Activated CD8-positive, alpha-beta T cell treated with anti-CD3 and anti-CD28 coated beads for 36 hours (primary cell): ENCODE measurements at regions not wholly inside any gene's neighbourhood (a gene's known extent, or its start where the extent isn't known, plus 50 kb on each side); places are given as distances from the start of the nearest gene placed in this dataset.

Source experiments
- ATAC-seq: fragments of 200-7000 bp; cut with Tn5 transposase; one replicate; pipeline ENCODE4 v1.10.0; 2021; ENCODE audit warnings: mild to moderate bottlenecking, moderate library complexity
- CTCF ChIA-PET: fragments of 350-600 bp; sonication (Branson Sonifier 250); formaldehyde crosslinking; loops from one replicate; lab custom pipeline; 2021; ENCODE audit warnings: antibody characterized with exemption; lab: Charles Lee
- POLR2A ChIA-PET: fragments of 350-600 bp; sonication (Branson Sonifier 250); formaldehyde crosslinking; loops from one replicate; lab custom pipeline; 2021; ENCODE audit warnings: antibody characterized with exemption; lab: Charles Lee
- DNase-seq: peaks from one replicate; pipeline ENCODE4 v3.0.0-alpha.2; 2020
- H3K27ac Mint-ChIP-seq: one replicate; pipeline ENCODE4 v1.8.0; 2021; ENCODE audit warnings: mild to moderate bottlenecking, mixed read lengths
- H3K27me3 Mint-ChIP-seq: one replicate; pipeline ENCODE4 v1.8.0; 2021; ENCODE audit warnings: mixed read lengths
- H3K36me3 Mint-ChIP-seq: one replicate; pipeline ENCODE4 v1.8.0; 2021; ENCODE audit warnings: low read depth, mixed read lengths
- H3K4me1 Mint-ChIP-seq: one replicate; pipeline ENCODE4 v1.8.0; 2021; ENCODE audit warnings: low read depth, mixed read lengths
- H3K4me3 Mint-ChIP-seq: one replicate; pipeline ENCODE4 v1.8.0; 2021; ENCODE audit warnings: mild to moderate bottlenecking, moderate library complexity, mixed read lengths
- H3K9me3 Mint-ChIP-seq: one replicate; pipeline ENCODE4 v1.8.0; 2021; ENCODE audit warnings: mixed read lengths
- CTCF ChIP-seq: fragments of 200-600 bp; IDR thresholded peaks from one replicate; pipeline ENCODE4 v1.8.0; 2022; ENCODE audit warnings: antibody characterized with exemption, mild to moderate bottlenecking
- intact Hi-C: fragments of 100-400 bp; cut with micrococcal nuclease; formaldehyde crosslinking; loops from one replicate; pipeline ENCODE4 v1.10.0; 2022

- Mint-ChIP-seq H3K27ac (no peak overlapping the region), H3K4me1 (peaks cover 9% of the 10 kb centered on the region), H3K4me3 (no peak overlapping the region), H3K27me3 (no peaks in the 10 kb centered on the region), H3K36me3 (no peaks in the 10 kb centered on the region), H3K9me3 (no peaks in the 10 kb centered on the region)
- CTCF ChIA-PET = no interaction called here
- no peak for ATAC-seq
- POLR2A ChIA-PET = no interaction called here
- intact Hi-C loops = no loop called here
- TF ChIP-seq CTCF = no peak
- DNase-seq = no peak
Measured at GRCh38 chr5:124869426-124870033, 123.1 kb upstream of the ZNF608 start.

GRCh38 chr5:124870070-124870469 lies 123.6 kb upstream of the ZNF608 start:
- CTCF ChIA-PET = no interaction called here
- Mint-ChIP-seq H3K27ac (no peak overlapping the region), H3K9me3 (no peaks in the 10 kb centered on the region), H3K36me3 (no peaks in the 10 kb centered on the region), H3K4me1 (peaks cover 9% of the 10 kb centered on the region), H3K4me3 (no peak overlapping the region), H3K27me3 (no peaks in the 10 kb centered on the region)
- TF ChIP-seq CTCF = no peak
- no peak for DNase-seq
- no peak for ATAC-seq
- POLR2A ChIA-PET = no interaction called here
- intact Hi-C loops = no loop called here

GRCh38 chr5:124871303-124871702 lies 124.9 kb upstream of the ZNF608 start:
- Mint-ChIP-seq H3K36me3 (no peaks in the 10 kb centered on the region), H3K27ac (no peak overlapping the region), H3K4me1 (peaks cover 7% of the 10 kb centered on the region), H3K9me3 (no peaks in the 10 kb centered on the region), H3K27me3 (no peaks in the 10 kb centered on the region), H3K4me3 (no peak overlapping the region)
- POLR2A ChIA-PET = no interaction called here
- CTCF ChIA-PET = no interaction called here
- no peak for DNase-seq
- no peak for ATAC-seq
- TF ChIP-seq CTCF = no peak
- intact Hi-C loops = no loop called here

GRCh38 chr5:124872086-124872485 lies 125.6 kb upstream of the ZNF608 start:
- Mint-ChIP-seq H3K36me3 (no peaks in the 10 kb centered on the region), H3K9me3 (no peaks in the 10 kb centered on the region), H3K27me3 (no peaks in the 10 kb centered on the region), H3K27ac (no peak overlapping the region), H3K4me1 (peaks cover 2% of the 10 kb centered on the region), H3K4me3 (no peak overlapping the region)
- TF ChIP-seq CTCF = no peak
- DNase-seq = no peak
- CTCF ChIA-PET = no interaction called here
- ATAC-seq = no peak
- POLR2A ChIA-PET = no interaction called here
- intact Hi-C loops = no loop called here

GRCh38 chr5:124872615-124873014 lies 126.2 kb upstream of the ZNF608 start:
- ATAC-seq = no peak
- ChIA-PET POLR2A (no interaction called here), CTCF (no interaction called here)
- Mint-ChIP-seq H3K4me3 (no peak overlapping the region), H3K27me3 (no peaks in the 10 kb centered on the region), H3K36me3 (no peaks in the 10 kb centered on the region), H3K4me1 (no peaks in the 10 kb centered on the region), H3K9me3 (no peaks in the 10 kb centered on the region), H3K27ac (no peak overlapping the region)
- DNase-seq = no peak
- intact Hi-C loops = no loop called here
- no peak for TF ChIP-seq CTCF
